HG02973 (cell line): ENCODE measurements at regions not wholly inside any gene's neighbourhood (a gene's known extent, or its start where the extent isn't known, plus 50 kb on each side); places are given as distances from the start of the nearest gene placed in this dataset.
"Not testable (repeated sequence)": the region's sequence is repeated elsewhere in the genome, so short reads cannot be mapped to it uniquely, and the experiment has no call there.

ENCODE experiments used
- ATAC-seq: cut with Tn5 transposase; IDR thresholded peaks from one replicate; pipeline ENCODE4 v1.9.1; 2021; ENCODE audit warnings: moderate library complexity; ENCODE audit not compliant: unreplicated experiment

DNA sequence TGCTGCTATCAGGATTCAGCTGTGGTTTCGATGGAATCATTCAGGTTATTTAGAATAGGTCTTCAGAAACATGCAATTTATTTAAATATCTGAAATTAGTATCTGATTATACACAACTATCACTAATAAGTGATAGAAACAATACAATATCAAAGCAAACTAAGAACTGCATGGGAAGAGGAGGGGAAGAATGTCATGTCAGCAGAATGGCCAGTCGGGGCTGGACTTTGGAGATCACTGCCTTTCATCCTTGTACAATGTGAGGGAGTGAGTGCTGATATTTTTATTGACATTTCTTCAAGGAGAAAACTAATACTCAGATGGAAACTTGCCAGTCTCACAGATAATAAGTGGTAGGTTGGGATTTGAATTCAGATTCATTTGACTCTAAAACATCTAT lies 224.0 kb upstream of the LINC00305 start:
- ATAC-seq: no peak

GRCh38 chr18:64369830-64370440 lies 221.0 kb upstream of the LINC00305 start:
- not testable (repeated sequence) for ATAC-seq

- no peak for ATAC-seq
These were observed 216.2 kb upstream of the LINC00305 start for GRCh38 chr18:64365106-64365505.

- ATAC-seq: no peak
These were observed 188.8 kb upstream of the LINC00305 start for GRCh38 chr18:64337673-64338072.

DNA sequence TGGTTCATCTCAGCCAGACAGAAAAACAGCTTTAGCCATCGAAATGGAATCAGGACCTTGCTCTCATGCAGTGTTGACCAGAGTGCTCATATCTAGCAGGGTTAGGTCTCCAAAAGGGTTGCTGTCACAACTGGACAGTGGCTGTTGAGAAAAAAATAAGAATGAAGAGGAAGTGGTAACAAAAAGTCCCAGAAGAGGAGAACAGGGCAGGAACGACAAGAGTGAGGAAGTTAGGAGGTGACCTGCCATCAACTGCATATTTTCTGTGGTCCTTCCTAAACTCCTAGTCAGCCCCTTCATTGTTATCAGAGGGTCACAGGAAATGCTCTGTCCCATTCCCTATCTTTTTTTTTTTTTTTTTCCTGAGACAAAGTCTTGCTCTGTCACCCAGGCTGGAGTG lies 188.1 kb upstream of the LINC00305 start:
- ATAC-seq: no peak

- no peak for ATAC-seq
These were observed 185.9 kb upstream of the LINC00305 start for GRCh38 chr18:64334748-64335147.

GRCh38 chr18:64333584-64333983 lies 184.7 kb upstream of the LINC00305 start:
- ATAC-seq: no peak

- no peak for ATAC-seq
These were observed 183.9 kb upstream of the LINC00305 start for GRCh38 chr18:64332835-64333234.

DNA sequence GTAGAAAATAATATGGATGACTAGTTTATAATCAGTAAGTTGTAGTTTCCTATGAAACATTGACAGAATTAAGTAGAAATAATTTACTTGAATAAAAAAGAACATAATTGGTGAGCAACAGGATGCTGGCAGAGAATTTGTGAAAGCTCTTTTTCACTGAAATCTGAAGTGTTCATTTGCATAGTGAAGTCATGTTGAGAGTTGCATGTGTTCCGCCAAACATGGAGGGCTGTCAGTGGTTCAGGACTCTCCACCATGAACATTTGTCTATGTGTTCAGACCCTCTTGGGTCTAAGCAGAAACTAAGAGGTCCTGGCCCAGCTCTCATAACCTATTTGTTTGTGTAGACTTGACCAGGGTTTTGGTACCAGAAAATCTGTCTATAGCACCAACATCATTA lies 182.5 kb upstream of the LINC00305 start:
- ATAC-seq: no peak

DNA sequence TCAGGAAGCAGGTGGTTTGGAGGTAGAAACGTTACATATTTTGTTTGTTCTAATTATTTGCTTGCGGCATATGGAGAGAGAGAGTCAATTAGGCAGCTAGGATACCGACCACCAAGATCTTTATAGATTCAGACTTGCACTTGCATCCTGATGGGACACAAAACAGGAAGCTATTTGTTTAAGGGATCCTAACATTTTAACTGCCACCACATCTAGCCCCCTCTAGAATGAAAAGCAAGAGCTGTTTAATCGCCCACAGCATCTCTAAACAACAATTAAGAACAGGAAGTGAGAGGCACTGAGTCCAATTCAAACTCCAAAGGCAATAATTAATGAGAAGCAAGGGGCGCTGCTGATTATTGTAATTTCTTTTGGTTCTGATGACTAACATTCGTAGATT lies 182.0 kb upstream of the LINC00305 start:
- ATAC-seq: no peak

GRCh38 chr18:64330161-64330560 lies 181.3 kb upstream of the LINC00305 start:
- no peak for ATAC-seq

GRCh38 chr18:64322189-64322588 lies 173.3 kb upstream of the LINC00305 start:
- ATAC-seq: no peak

GRCh38 chr18:64318547-64318946 lies 169.7 kb upstream of the LINC00305 start:
- ATAC-seq: no peak

DNA sequence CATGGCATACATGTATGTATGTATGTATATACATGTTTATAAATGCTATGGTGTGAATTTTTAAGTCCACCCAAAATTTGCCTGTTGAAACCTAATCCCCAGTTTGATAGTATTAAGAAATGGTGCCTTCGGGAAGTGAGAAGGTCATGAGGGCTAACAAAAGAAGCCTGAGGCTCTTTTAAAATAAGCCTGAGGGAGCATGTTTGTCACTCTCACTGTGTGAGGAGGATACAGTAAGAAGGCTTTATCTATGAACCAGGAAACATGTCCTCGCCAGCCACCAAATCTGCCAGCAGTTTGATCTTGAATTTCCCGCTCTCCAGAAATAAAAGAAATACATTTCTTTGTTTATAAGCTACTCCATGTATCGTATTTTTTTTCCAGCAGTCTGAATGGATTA lies 163.0 kb upstream of the LINC00305 start:
- no peak for ATAC-seq

DNA sequence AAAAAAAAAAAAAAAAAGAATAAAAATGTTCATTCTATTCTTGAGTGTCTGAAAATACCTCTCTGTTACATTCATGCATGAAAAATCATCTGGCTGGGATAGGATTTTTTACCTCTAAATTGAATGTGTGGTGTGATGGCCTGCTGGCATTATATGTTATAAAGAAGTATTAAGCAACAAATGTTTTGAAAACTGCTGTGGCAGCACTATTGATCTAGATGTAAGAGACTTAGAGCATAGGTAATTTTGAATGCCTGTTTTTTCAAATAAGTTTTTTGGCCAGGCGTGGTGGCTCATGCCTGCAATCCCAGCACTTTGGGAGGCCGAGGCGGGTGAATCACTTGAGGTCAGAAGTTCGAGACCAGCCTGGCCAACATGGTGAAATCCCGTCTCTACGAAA lies 147.0 kb upstream of the LINC00305 start:
- ATAC-seq: no peak

- no peak for ATAC-seq
These were observed 146.1 kb upstream of the LINC00305 start for GRCh38 chr18:64294967-64295366.

DNA sequence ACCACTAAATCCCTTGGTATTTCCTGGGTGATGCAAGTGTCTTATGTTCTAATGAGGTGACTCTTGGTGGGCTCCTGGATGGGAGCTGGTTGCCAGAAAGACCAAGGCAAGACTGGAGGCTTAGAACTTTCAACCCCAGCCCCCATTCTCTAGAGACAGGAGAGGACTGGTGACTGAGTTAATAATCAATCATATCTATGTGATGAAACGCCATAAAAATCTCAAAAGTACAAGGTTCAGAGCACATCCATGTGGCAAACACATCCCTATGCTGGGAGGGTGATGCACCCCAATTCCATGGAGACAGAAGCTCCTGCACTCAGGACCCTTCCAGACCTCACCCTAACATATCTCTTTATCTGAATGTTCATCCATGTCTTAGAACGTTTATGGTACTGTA lies 139.5 kb upstream of the LINC00305 start:
- ATAC-seq: no peak

DNA sequence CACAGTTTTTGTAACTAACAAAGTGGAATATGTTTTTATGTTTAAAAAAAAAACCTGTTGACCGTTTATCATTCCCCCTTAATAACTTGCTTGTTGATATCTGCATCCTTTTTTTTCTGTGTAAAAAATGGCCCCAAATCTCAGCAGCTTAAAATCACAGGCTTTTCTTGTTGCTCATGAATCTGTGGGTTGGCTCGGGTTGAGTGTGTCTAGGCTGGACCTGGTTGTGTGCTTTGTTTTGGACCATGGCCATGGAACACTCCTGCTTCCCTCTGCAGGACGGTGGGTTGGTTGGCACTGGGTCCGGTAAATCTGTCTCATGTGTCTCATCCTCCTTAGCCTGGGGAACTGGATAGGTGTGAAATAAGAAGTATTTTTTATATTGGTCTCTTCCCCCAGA lies 139.0 kb upstream of the LINC00305 start:
- ATAC-seq: no peak

GRCh38 chr18:64283059-64283458 lies 134.2 kb upstream of the LINC00305 start:
- no peak for ATAC-seq

- no peak for ATAC-seq
These were observed 129.1 kb upstream of the LINC00305 start for GRCh38 chr18:64278026-64278425.

DNA sequence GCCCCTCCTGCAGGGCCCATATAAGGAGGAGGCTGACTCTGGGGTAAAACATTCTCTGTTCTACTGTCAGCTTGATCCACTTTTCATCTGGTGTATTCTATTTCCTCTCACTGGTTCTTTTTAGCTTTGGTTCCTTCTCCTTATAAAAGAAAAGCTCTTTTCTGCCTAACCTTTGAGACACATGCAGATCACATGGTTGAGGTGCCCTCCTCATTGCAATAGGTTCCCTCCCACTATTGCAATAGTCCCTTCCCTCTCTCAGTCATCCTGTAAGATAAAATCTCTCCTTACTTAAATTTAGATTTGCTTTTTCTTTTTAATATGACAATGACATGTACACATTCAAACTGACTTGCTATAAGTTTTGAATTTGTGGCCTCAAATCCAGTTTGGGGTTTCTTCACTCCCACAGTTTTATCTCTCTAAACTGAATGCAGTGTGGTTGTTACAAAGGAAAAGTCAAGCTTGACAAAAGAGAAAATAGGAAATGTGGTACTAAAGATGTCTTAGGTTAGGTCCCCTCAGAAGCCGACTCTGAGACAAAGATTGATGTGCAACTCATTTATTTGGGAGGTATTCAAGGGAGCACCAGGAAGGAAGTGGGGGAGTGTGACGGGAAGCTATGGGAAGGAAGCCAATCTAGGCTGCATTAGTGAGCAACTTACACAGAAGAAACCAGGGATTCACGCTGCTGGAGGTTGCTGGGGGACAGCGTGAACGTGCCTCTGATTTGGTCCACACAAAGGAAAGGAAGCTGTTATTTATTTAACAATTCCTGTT lies 127.6 kb upstream of the LINC00305 start:
- no peak for ATAC-seq

DNA sequence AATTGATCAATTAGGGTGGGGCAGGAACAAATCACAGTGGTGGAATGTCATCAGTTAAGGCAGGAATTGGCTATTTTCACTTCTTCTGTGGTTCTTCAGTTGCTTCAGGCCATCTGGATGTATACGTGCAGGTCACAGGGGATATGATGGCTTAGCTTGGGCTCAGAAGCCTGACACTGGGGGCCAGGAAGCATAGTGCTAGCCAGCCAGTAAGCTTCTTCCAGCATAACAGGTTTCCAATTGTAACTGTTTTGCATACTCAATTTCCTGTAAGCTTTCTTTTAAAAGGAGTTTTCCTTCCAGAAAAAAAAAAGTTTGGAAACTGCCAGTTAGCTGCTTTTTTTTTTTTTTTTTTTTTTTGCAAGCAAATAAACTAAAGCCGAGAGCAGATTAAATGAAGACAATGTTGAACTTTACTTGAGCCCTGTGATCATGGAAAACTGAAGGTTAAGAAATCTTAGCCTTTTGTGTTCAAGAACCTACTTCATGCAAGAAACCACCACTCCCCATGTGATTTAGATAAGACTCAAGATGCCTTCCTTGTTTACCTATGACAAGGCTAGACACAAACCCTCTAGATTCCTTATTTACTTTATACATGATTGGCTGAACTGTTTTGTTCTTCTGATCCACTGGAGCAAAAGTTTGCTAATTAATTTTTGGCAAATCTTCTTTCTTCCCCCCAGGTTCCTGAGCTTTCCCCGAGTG lies 126.9 kb upstream of the LINC00305 start:
- ATAC-seq: no peak
